Ishikawa (cell line): ENCODE measurements at regions not wholly inside any gene's neighbourhood (a gene's known extent, or its start where the extent isn't known, plus 50 kb on each side); places are given as distances from the start of the nearest gene placed in this dataset.
A peak's percentile ranks its signal among the peaks of the same experiment; 100 is the strongest.

Experiments
- CEBPB ChIP-seq: IDR thresholded peaks from 2 replicates; pipeline ENCODE4 v1.6.1; 2012
- CREB1 ChIP-seq: IDR thresholded peaks from 2 replicates; pipeline ENCODE4 v1.6.1; 2012; ENCODE audit warnings: low read depth
- EGR1 ChIP-seq: IDR thresholded peaks from 2 replicates; pipeline ENCODE4 v1.6.1; 2012
- EP300 ChIP-seq: IDR thresholded peaks from 2 replicates; pipeline ENCODE4 v1.6.1; 2012; ENCODE audit warnings: borderline replicate concordance
- FOXM1 ChIP-seq: IDR thresholded peaks from 2 replicates; pipeline ENCODE4 v1.6.1; 2012; ENCODE audit warnings: low read depth, borderline replicate concordance
- MAX ChIP-seq: IDR thresholded peaks from 2 replicates; pipeline ENCODE4 v1.6.1; 2012
- NFIC ChIP-seq: IDR thresholded peaks from 2 replicates; pipeline ENCODE4 v1.6.1; 2012
- RAD21 ChIP-seq: IDR thresholded peaks from 2 replicates; pipeline ENCODE4 v1.6.1; 2012; ENCODE audit warnings: low read depth
- REST ChIP-seq: IDR thresholded peaks from 2 replicates; pipeline ENCODE4 v1.6.1; 2012; ENCODE audit warnings: low read depth, mild to moderate bottlenecking
- TAF1 ChIP-seq: IDR thresholded peaks from 2 replicates; pipeline ENCODE4 v1.6.1; 2012; ENCODE audit warnings: low read depth, mild to moderate bottlenecking
- TCF12 ChIP-seq: IDR thresholded peaks from 2 replicates; pipeline ENCODE4 v1.6.1; 2012; ENCODE audit warnings: low read depth
- TEAD4 ChIP-seq: IDR thresholded peaks from 2 replicates; pipeline ENCODE4 v1.6.1; 2012
- USF1 ChIP-seq: IDR thresholded peaks from 2 replicates; pipeline ENCODE4 v1.6.1; 2012
- YY1 ChIP-seq: IDR thresholded peaks from 2 replicates; pipeline ENCODE4 v1.6.1; 2012; ENCODE audit warnings: low read depth
- ZBTB7A ChIP-seq: IDR thresholded peaks from 2 replicates; pipeline ENCODE4 v1.6.1; 2012; ENCODE audit warnings: low read depth

- TF ChIP-seq EP300 (no peak), TCF12 (no peak), FOXM1 (no peak)
Measured at GRCh38 chr3:95511828-95512227, 1302.6 kb upstream of the EPHA6 start.

GRCh38 chr3:95514260-95514659 lies 1300.1 kb upstream of the EPHA6 start:
- TF ChIP-seq TCF12 (no peak), TAF1 (no peak), FOXM1 (no peak), USF1 (no peak), ZBTB7A (no peak), YY1 (no peak), CEBPB (no peak), CREB1 (no peak), EP300 (no peak), NFIC (no peak), RAD21 (no peak), REST (no peak), MAX (no peak), EGR1 (no peak), TEAD4 (no peak)

- 0 out of 2 replicates have a peak, but pooled peaks have one; percentile 6 for TF ChIP-seq RAD21
- no peak for TF ChIP-seq TCF12
Measured at GRCh38 chr3:95521396-95521795, 1293.0 kb upstream of the EPHA6 start.

GRCh38 chr3:95522449-95522848 lies 1291.9 kb upstream of the EPHA6 start:
- TF ChIP-seq EGR1 (no peak), ZBTB7A (no peak), RAD21 (no peak), USF1 (no peak), FOXM1 (no peak), YY1 (no peak), TAF1 (no peak), CEBPB (no peak), NFIC (no peak), TEAD4 (no peak), CREB1 (no peak), REST (no peak), MAX (no peak), EP300 (no peak), TCF12 (no peak)

- no peak for TF ChIP-seq ZBTB7A
- TF ChIP-seq TCF12 = no peak
- no peak for TF ChIP-seq TAF1
- TF ChIP-seq CREB1 = no peak
- TF ChIP-seq CEBPB = no peak
- no peak for TF ChIP-seq EGR1
- TF ChIP-seq NFIC = no peak
Measured at GRCh38 chr3:95539950-95540483, 1274.4 kb upstream of the EPHA6 start.

GRCh38 chr3:95565502-95565901 lies 1248.9 kb upstream of the EPHA6 start:
- TF ChIP-seq EP300 = no peak

- no peak for TF ChIP-seq TAF1
- TF ChIP-seq YY1 = no peak
- no peak for TF ChIP-seq CEBPB
- no peak for TF ChIP-seq REST
- no peak for TF ChIP-seq CREB1
- TF ChIP-seq FOXM1 = no peak
- no peak for TF ChIP-seq MAX
- no peak for TF ChIP-seq RAD21
- TF ChIP-seq TCF12 = no peak
- no peak for TF ChIP-seq EGR1
- TF ChIP-seq NFIC = no peak
Measured at GRCh38 chr3:95567346-95567745, 1247.0 kb upstream of the EPHA6 start.
